GM20000 (cell line): ENCODE measurements at regions not wholly inside any gene's neighbourhood (a gene's known extent, or its start where the extent isn't known, plus 50 kb on each side); places are given as distances from the start of the nearest gene placed in this dataset.

Experiments used
- DNase-seq: peaks from one replicate; pipeline ENCODE4 v3.0.0; 2012; ENCODE audit warnings: low spot score
- TF ChIP-seq, protein P1 (sequence below): IDR thresholded peaks from 2 replicates; pipeline ENCODE4 v1.5.1; 2012; ENCODE audit warnings: mild to moderate bottlenecking, control low read depth; ENCODE audit errors: extremely low read depth, missing control alignments

GRCh38 chr15:25192651-25193050 is 237.9 kb downstream of the SNRPN start:
- TF ChIP-seq, protein P1, sequence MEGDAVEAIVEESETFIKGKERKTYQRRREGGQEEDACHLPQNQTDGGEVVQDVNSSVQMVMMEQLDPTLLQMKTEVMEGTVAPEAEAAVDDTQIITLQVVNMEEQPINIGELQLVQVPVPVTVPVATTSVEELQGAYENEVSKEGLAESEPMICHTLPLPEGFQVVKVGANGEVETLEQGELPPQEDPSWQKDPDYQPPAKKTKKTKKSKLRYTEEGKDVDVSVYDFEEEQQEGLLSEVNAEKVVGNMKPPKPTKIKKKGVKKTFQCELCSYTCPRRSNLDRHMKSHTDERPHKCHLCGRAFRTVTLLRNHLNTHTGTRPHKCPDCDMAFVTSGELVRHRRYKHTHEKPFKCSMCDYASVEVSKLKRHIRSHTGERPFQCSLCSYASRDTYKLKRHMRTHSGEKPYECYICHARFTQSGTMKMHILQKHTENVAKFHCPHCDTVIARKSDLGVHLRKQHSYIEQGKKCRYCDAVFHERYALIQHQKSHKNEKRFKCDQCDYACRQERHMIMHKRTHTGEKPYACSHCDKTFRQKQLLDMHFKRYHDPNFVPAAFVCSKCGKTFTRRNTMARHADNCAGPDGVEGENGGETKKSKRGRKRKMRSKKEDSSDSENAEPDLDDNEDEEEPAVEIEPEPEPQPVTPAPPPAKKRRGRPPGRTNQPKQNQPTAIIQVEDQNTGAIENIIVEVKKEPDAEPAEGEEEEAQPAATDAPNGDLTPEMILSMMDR = no peak
- DNase-seq = no peak

DNA sequence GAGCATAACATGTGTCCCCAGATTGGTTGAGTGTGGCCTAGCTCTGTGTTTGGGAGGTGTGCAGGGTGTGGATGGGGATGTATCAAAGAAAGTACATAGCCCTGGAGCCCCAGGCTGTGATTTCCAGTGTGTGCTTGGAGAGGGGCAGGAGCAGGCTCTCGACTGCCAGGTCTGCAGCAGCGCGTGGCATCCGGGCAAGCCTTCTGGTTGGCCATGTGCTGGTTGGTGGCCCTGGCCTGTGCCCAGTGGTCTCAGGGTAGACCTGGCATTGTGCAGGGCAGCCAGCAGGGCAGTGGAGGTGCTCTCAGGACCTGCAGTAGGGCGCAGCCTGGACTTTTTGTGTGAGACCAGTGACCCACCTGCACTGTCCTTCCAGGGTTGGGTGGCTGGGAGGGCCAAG is 231.5 kb downstream of the UBE3A start:
- TF ChIP-seq, protein P1 = no peak
- DNase-seq = no peak

- no peak for DNase-seq
- TF ChIP-seq, protein P1 = no peak
Measured at GRCh38 chr15:25208735-25209134, 230.1 kb downstream of the UBE3A start.

DNA sequence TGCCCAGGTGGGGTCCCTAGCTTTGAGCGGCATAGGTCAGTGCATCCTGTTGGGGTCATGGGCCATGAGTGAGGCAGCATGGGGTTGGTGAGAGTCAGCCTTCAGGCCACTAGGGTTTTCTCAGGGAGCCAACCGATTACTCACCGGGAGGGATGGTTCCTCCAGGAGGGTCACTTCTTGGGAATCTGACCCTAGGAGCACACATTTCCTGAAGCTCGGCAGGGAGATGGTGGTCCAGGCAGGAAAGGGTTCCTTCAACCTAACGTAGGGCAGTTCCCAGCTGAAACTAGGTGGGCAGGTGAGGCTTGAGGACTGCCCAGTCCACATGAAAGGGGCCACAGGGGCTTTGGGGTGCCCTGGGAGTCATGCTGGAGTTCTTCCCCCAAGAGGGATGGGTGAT is 218.0 kb downstream of the UBE3A start:
- TF ChIP-seq, protein P1 = no peak
- no peak for DNase-seq

DNA sequence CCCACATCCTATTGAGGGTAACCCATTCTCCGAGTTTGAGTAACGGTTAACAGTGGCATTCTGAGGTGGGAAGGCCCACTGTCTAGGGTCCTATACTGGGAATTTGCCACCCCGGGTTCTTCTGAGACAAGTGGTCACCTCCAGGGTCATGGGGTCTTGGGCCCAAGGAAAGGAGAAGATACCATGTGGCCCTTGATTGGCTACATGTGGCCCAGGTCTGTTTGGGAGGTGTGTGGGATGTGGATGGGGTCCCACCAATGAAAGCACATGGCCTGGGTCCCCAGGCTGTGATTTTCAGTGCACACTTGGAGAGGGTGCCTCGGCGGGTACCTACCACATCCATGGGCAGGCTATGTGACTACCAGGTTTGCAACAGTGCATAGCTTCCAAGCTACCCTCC is 214.4 kb downstream of the UBE3A start:
- TF ChIP-seq, protein P1 = no peak
- DNase-seq = no peak

DNA sequence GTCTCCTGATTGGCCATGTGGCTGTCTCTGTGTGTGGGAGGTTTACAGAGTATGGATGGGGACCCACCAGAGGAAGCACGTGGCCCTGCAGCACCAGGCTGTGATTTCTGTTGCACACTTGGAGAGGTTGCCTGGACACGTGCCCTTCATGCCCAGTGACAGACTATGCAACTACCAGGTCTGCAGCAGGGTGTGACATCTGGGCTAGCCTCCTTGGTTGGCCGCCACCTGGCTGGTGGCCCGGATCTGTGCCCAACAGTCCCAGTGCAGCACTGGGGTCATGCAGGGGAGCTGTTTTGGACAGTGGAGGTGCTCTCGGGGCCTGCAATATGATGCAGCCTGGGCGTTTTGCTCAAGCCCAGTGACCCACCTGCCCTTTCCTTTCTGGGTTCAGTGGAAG is 212.5 kb downstream of the UBE3A start:
- TF ChIP-seq, protein P1 = no peak
- no peak for DNase-seq

DNA sequence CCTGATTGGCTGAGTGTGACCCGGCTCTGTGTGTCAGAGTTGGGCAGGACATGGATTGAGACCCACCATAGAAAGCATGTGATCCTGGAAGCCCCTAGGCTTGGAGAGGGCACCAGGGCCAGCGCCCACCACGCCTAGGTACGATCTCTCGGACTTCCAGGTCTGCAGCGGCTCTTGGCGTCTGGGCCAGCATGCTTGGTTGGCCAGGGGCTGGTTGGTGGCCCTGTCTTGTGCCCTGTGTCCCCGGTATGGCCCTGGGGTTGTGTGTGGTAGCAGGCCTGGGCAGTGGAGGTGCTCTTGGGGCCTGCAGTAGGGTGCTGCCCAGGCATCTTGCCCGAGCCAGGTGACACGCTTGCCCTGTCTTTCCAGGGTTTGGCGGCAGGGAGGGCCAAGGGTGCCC is 210.6 kb downstream of the UBE3A start:
- TF ChIP-seq, protein P1 = no peak
- no peak for DNase-seq
